NT2/D1 (cell line): ENCODE measurements at regions not wholly inside any gene's neighbourhood (a gene's known extent, or its start where the extent isn't known, plus 50 kb on each side); places are given as distances from the start of the nearest gene placed in this dataset.

Experiments used
- SUZ12 ChIP-seq: IDR thresholded peaks from 2 replicates; pipeline ENCODE4 v1.6.1; 2011; ENCODE audit not compliant: insufficient read length, insufficient read depth; ENCODE audit errors: extremely low read depth
- ZNF274 ChIP-seq: IDR thresholded peaks from 2 replicates; pipeline ENCODE4 v1.6.1; 2011; ENCODE audit warnings: mild to moderate bottlenecking, low read depth, low read length

DNA sequence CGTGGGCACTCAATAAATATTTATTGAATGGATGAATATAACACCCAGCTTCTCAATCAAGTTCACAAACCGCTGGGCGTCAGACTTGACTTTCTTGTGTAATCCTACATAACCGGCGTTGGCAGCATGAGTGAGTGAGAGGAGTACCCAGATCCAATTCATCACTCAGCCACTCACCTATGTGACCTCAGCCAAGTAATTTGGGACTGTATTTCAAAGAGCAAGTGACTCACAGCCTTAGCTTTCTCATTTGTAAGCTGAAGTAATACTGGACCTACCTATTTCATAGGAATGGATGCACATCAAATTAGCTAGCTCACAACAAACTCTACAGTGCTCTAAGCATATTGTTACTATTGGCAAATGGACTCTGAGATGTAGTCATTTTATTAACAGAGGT lies 53.8 kb upstream of the FAM204A start:
- TF ChIP-seq ZNF274 (no peak), SUZ12 (no peak)
